Esophagus muscularis mucosa (tissue), 4 donors: ENCODE measurements at regions not wholly inside any gene's neighbourhood (a gene's known extent, or its start where the extent isn't known, plus 50 kb on each side); places are given as distances from the start of the nearest gene placed in this dataset.

Source experiments
- DNase-seq: peaks from one replicate; pipeline ENCODE4 v3.0.0-alpha.2; 2017; ENCODE audit errors: extremely low spot score
- H3K27ac ChIP-seq, 4 donors: fragments of 200-600 bp; sonication (generic); replicated peaks in 1 of 4; 1 replicate in 3 of 4; 2 replicates in 1 of 4; pipeline ENCODE4 v1.5.1; 2016 to 2019; ENCODE audit warnings: mild to moderate bottlenecking in 1 of 4
- H3K27me3 ChIP-seq, 4 donors: fragments of 200-600 bp; sonication (generic); one replicate each; pipeline versions ENCODE4 v1.5.1 to v1.6.0; 2016 to 2019
- H3K36me3 ChIP-seq, 4 donors: fragments of 200-600 bp; sonication (generic); one replicate each; pipeline ENCODE4 v1.5.1; 2016 to 2019
- H3K4me1 ChIP-seq, 4 donors: fragments of 200-600 bp; sonication (generic); one replicate each; pipeline ENCODE4 v1.5.1; 2016 to 2019
- H3K4me3 ChIP-seq, 4 donors: fragments of 200-600 bp; sonication (generic); 1 replicate in 2 of 4; 2 replicates in 2 of 4; pipeline ENCODE4 v1.5.1; 2016 to 2019; ENCODE audit warnings: mild to moderate bottlenecking in 4 of 4, moderate library complexity in 1 of 4
- H3K9me3 ChIP-seq, 4 donors: fragments of 200-600 bp; sonication (generic); 1 replicate in 3 of 4; 2 replicates in 1 of 4; pipeline ENCODE4 v1.5.1; 2016 to 2019
- EP300 ChIP-seq: sonication (generic); formaldehyde crosslinking; IDR thresholded peaks from one replicate; pipeline ENCODE4 v1.6.1; 2017; ENCODE audit warnings: antibody characterized with exemption
- POLR2A ChIP-seq: fragments of 450-650 bp; IDR thresholded peaks from one replicate; pipeline ENCODE4 v1.6.1; 2017; ENCODE audit warnings: antibody characterized with exemption, moderate library complexity, mild to moderate bottlenecking, low read depth
- POLR2AphosphoS5 ChIP-seq, 2 donors: sonication (generic); formaldehyde crosslinking; IDR thresholded peaks; one replicate each; pipeline ENCODE4 v1.6.1; 2017; ENCODE audit warnings: antibody characterized with exemption in 2 of 2
- WGBS: methylation state at CpG from one replicate; pipeline ENCODE4 v1.1.5; 2018; 5-methylcytosine and 5-hydroxymethylcytosine counted together
- intact Hi-C: fragments of 100-400 bp; cut with DNase I; formaldehyde crosslinking; loops from one replicate; pipeline ENCODE4 v1.15.1; 2023
- TF ChIP-seq, protein P1 (sequence below), 3 experiments: fragments of 200-600 bp in 2 of 3; fragments of 450-650 bp in 1 of 3; sonication (generic) in 2 of 3; IDR thresholded peaks; one replicate each; pipeline ENCODE4 v1.5.1; 2017 to 2019; ENCODE audit warnings: antibody characterized with exemption in 3 of 3, mild to moderate bottlenecking in 2 of 3, moderate library complexity in 1 of 3

GRCh38 chr7:41813286-41813685 is 110.4 kb upstream of the INHBA start:
- TF ChIP-seq, protein P1, sequence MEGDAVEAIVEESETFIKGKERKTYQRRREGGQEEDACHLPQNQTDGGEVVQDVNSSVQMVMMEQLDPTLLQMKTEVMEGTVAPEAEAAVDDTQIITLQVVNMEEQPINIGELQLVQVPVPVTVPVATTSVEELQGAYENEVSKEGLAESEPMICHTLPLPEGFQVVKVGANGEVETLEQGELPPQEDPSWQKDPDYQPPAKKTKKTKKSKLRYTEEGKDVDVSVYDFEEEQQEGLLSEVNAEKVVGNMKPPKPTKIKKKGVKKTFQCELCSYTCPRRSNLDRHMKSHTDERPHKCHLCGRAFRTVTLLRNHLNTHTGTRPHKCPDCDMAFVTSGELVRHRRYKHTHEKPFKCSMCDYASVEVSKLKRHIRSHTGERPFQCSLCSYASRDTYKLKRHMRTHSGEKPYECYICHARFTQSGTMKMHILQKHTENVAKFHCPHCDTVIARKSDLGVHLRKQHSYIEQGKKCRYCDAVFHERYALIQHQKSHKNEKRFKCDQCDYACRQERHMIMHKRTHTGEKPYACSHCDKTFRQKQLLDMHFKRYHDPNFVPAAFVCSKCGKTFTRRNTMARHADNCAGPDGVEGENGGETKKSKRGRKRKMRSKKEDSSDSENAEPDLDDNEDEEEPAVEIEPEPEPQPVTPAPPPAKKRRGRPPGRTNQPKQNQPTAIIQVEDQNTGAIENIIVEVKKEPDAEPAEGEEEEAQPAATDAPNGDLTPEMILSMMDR (IDR thresholded peaks at IDR 0.05), result no peak
- TF ChIP-seq EP300, result no peak
- no peak for TF ChIP-seq POLR2A
- TF ChIP-seq POLR2AphosphoS5 (IDR thresholded peaks at IDR 0.05), result no peak
- no peak overlapping the region for H3K27ac ChIP-seq

DNA sequence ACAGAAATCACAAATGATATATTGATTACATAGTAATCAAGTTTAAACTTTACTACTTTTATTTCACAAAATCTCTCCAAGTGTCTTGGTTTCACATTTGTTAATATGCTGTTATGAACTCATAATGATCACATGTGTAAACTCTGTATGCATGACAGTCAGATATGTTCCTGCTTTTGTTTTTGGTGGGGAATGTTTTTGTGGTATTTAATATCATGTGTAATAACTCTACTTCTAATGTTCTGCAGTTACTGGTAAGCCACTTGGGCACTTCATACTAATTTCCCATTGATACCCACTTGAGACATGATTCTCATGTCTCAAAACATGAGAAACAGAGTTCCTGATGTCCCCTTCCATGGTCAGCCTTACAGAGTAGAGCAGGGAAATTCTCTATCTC is 109.1 kb upstream of the INHBA start:
- Histone ChIP-seq H3K4me1 (no peaks in the 10 kb centered on the region), H3K4me3 (no peak overlapping the region), H3K9me3 (no peaks in the 10 kb centered on the region), H3K27ac (no peak overlapping the region), H3K36me3 (no peaks in the 10 kb centered on the region), H3K27me3 (no peaks in the 10 kb centered on the region)
- no peak for DNase-seq
- TF ChIP-seq EP300 (no peak), POLR2AphosphoS5 (IDR thresholded peaks at IDR 0.05) (no peak)
- intact Hi-C loops, result no loop called here

More at GRCh38 chr7:41813286-41813685, 110.4 kb upstream of the INHBA start:
- H3K36me3 ChIP-seq, result no peaks in the 10 kb centered on the region
- no peak overlapping the region for H3K4me3 ChIP-seq
- 93% methylated on average over 2 of the region's 2 CpGs for WGBS
- intact Hi-C loops, result no loop called here
- H3K4me1 ChIP-seq, result no peaks in the 10 kb centered on the region
- DNase-seq, result no peak
- H3K27me3 ChIP-seq, result no peaks in the 10 kb centered on the region
- no peaks in the 10 kb centered on the region for H3K9me3 ChIP-seq

- Histone ChIP-seq H3K4me1 (no peaks in the 10 kb centered on the region), H3K27ac (no peak overlapping the region), H3K4me3 (no peak overlapping the region), H3K9me3 (no peaks in the 10 kb centered on the region), H3K27me3 (no peaks in the 10 kb centered on the region), H3K36me3 (no peaks in the 10 kb centered on the region)
- TF ChIP-seq POLR2AphosphoS5 (IDR thresholded peaks at IDR 0.05) (no peak), EP300 (no peak), POLR2A (no peak)
- TF ChIP-seq, protein P1 (IDR thresholded peaks at IDR 0.05), result no peak
- no peak for DNase-seq
- 91% methylated on average over 13 of the region's 13 CpGs for WGBS
- intact Hi-C loops, result no loop called here
These were observed 107.2 kb upstream of the INHBA start for GRCh38 chr7:41809940-41810576.

DNA sequence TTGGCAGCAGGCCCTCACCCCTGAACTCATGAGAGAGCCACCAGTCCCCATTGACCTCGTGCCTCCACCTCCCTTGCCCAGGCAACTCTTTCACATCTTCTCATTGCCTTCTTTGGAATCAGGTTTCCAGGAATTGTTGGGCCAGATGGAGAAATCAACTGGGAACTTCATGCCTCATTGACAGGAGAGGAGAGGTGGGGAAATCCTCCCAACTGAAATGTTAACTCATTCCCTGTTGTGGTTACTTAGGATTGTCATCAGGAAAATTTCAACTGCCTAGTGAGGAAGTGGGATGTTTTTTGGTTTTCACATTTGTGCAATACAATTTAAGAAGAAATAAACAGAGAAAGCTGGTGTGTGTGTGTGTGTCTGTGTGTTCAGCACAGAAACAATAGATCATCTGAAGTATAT is 106.6 kb upstream of the INHBA start:
- Histone ChIP-seq H3K4me3 (no peak overlapping the region), H3K36me3 (no peaks in the 10 kb centered on the region), H3K9me3 (no peaks in the 10 kb centered on the region), H3K27ac (no peak overlapping the region), H3K27me3 (no peaks in the 10 kb centered on the region), H3K4me1 (no peaks in the 10 kb centered on the region)
- no peak for TF ChIP-seq POLR2A
- no peak for TF ChIP-seq POLR2AphosphoS5 (IDR thresholded peaks at IDR 0.05)
- TF ChIP-seq, protein P1 (IDR thresholded peaks at IDR 0.05), result no peak
- TF ChIP-seq EP300, result no peak
- 74% methylated on average over 1 of the region's 1 CpG for WGBS
- intact Hi-C loops, result no loop called here
- DNase-seq, result no peak

DNA sequence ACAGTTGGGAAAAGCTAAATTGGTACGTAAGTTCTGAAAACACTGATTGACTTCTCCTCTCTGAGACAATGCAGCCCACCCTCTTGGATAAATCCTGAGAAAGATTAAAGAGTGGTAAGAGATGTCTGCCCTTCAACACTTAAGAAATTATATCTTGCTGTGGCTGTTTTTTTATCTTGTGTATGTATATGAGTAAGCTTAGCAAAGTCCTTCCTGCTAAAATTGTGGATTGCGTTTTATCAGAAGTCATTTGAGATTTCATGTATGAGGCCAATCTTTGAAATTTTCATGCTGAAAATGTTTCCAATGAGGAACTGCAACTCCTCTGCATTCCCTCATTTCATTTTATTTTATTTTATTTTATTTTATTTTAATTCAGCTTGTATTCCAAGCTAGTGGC is 106.2 kb upstream of the INHBA start:
- WGBS, result 94% methylated on average over 2 of the region's 2 CpGs
- no peak for TF ChIP-seq POLR2A
- TF ChIP-seq, protein P1 (IDR thresholded peaks at IDR 0.05), result no peak
- intact Hi-C loops, result no loop called here

More for the DNA sequence above, 106.2 kb upstream of the INHBA start:
- H3K27ac ChIP-seq, result no peak overlapping the region
- H3K36me3 ChIP-seq, result no peaks in the 10 kb centered on the region
- no peaks in the 10 kb centered on the region for H3K4me1 ChIP-seq
- no peak overlapping the region for H3K4me3 ChIP-seq
- H3K27me3 ChIP-seq, result no peaks in the 10 kb centered on the region
- no peak for DNase-seq
- no peaks in the 10 kb centered on the region for H3K9me3 ChIP-seq
